ENCODE measurements at regions not wholly inside any gene's neighbourhood (a gene's known extent, or its start where the extent isn't known, plus 50 kb on each side); places are given as distances from the start of the nearest gene placed in this dataset.

GRCh38 chr3:197356275-197356674 is 57.9 kb upstream of the DLG1 start:
- Histone ChIP-seq H3K36me3 (ENCODE audit: insufficient read depth, low read length) (no peaks in the 10 kb centered on the region), H2AFZ (ENCODE audit: low read length) (no peak overlapping the region), H3K4me1 (ENCODE audit: insufficient read depth, low read length, poor library complexity, severe bottlenecking) (peaks cover 11% of the 10 kb centered on the region), H3K4me3 (ENCODE audit: low read depth, low read length, poor library complexity, severe bottlenecking) (no peak overlapping the region), H4K20me1 (ENCODE audit: insufficient read depth, low read length) (no peaks in the 10 kb centered on the region), H3K9me2 (ENCODE audit: insufficient read depth, low read length) (no peaks in the 10 kb centered on the region), H3K27ac (ENCODE audit: low read depth, low read length, poor library complexity, severe bottlenecking) (no peak overlapping the region), H3K9me3 (ENCODE audit: low read length) (no peaks in the 10 kb centered on the region), H3K79me2 (ENCODE audit: insufficient read depth, low read depth, low read length) (no peaks in the 10 kb centered on the region), H3K4me2 (ENCODE audit: low read length) (no peak overlapping the region; the same call in 1 of the 2 replicates)
- POLR2A ChIA-PET = interaction anchor here (0.8 kb wide), 1 partner anchor 439 kb away, joined by 3 read pairs; no protein-coding TSS in a partner anchor
- BruUV-seq (replicated peaks) = no TSS peak
- CTCF ChIA-PET (ENCODE audit: unreplicated experiment) = no interaction called here
- DNase-seq (ENCODE audit: low spot score) = no peak
- no peak for TF ChIP-seq CTCF (conservative IDR thresholded peaks at IDR 0.05; ENCODE audit: low read length)
- intact Hi-C loops (cut with micrococcal nuclease; ENCODE audit: unreplicated experiment) = no loop called here

GRCh38 chr3:197355713-197356112 is 57.3 kb upstream of the DLG1 start:
- H3K9me3 ChIP-seq (ENCODE audit: low read length) = no peaks in the 10 kb centered on the region
- no peak overlapping the region for H2AFZ ChIP-seq (ENCODE audit: low read length)
- no peak overlapping the region for H3K4me3 ChIP-seq (ENCODE audit: low read depth, low read length, poor library complexity, severe bottlenecking)
- BruUV-seq (replicated peaks) = no TSS peak
- no peak overlapping the region for H3K4me2 ChIP-seq (ENCODE audit: low read length)
- H3K27ac ChIP-seq (ENCODE audit: low read depth, low read length, poor library complexity, severe bottlenecking) = no peak overlapping the region
- DNase-seq (ENCODE audit: low spot score) = no peak
- CTCF ChIA-PET (ENCODE audit: unreplicated experiment) = no interaction called here
- TF ChIP-seq CTCF (conservative IDR thresholded peaks at IDR 0.05; ENCODE audit: low read length) (no peak), EZH2phosphoT487 (IDR thresholded peaks at IDR 0.05; ENCODE audit: borderline replicate concordance, low read depth, low read length) (no peak)
- POLR2A ChIA-PET = interaction anchor here (0.8 kb wide), 1 partner anchor 438 kb away, joined by 3 read pairs; no protein-coding TSS in a partner anchor
- H3K79me2 ChIP-seq (ENCODE audit: insufficient read depth, low read depth, low read length) = no peaks in the 10 kb centered on the region
- H3K4me1 ChIP-seq (ENCODE audit: insufficient read depth, low read length, poor library complexity, severe bottlenecking) = peaks cover 11% of the 10 kb centered on the region
- H4K20me1 ChIP-seq (ENCODE audit: insufficient read depth, low read length) = no peaks in the 10 kb centered on the region
- intact Hi-C loops (cut with micrococcal nuclease; ENCODE audit: unreplicated experiment) = no loop called here
- H3K36me3 ChIP-seq (ENCODE audit: insufficient read depth, low read length) = no peaks in the 10 kb centered on the region
- H3K9me2 ChIP-seq (ENCODE audit: insufficient read depth, low read length) = no peaks in the 10 kb centered on the region

- Histone ChIP-seq H3K9me2 (ENCODE audit: insufficient read depth, low read length) (no peaks in the 10 kb centered on the region), H3K4me3 (ENCODE audit: low read depth, low read length, poor library complexity, severe bottlenecking) (no peak overlapping the region), H3K4me1 (ENCODE audit: insufficient read depth, low read length, poor library complexity, severe bottlenecking) (peaks cover 11% of the 10 kb centered on the region), H2AFZ (ENCODE audit: low read length) (peak overlapping the region; percentile 17; the same call in 1 of the 2 replicates), H3K4me2 (ENCODE audit: low read length) (peak overlapping the region; percentile 29), H3K27ac (ENCODE audit: low read depth, low read length, poor library complexity, severe bottlenecking) (no peak overlapping the region), H4K20me1 (ENCODE audit: insufficient read depth, low read length) (no peaks in the 10 kb centered on the region), H3K79me2 (ENCODE audit: insufficient read depth, low read depth, low read length) (no peaks in the 10 kb centered on the region), H3K9me3 (ENCODE audit: low read length) (no peaks in the 10 kb centered on the region), H3K36me3 (ENCODE audit: insufficient read depth, low read length) (no peaks in the 10 kb centered on the region)
- ChIA-PET CTCF (ENCODE audit: unreplicated experiment) (no interaction called here), POLR2A (interaction anchor here (1.0 kb wide), 1 partner anchor 13 kb away, joined by 4 read pairs; no protein-coding TSS in a partner anchor)
- intact Hi-C loops (cut with micrococcal nuclease; ENCODE audit: unreplicated experiment) = no loop called here
- BruUV-seq (replicated peaks) = no TSS peak
- peak; percentile 73 for DNase-seq (ENCODE audit: low spot score)
- TF ChIP-seq EZH2phosphoT487 (IDR thresholded peaks at IDR 0.05; ENCODE audit: borderline replicate concordance, low read depth, low read length) = no peak
- TF ChIP-seq CTCF (conservative IDR thresholded peaks at IDR 0.05; ENCODE audit: low read length) = no peak
Observed at GRCh38 chr3:197354568-197355001, 56.2 kb upstream of the DLG1 start.
